IMR-90 (cell line): ENCODE measurements at regions not wholly inside any gene's neighbourhood (a gene's known extent, or its start where the extent isn't known, plus 50 kb on each side); places are given as distances from the start of the nearest gene placed in this dataset.

Experiments
- ATAC-seq: fragments of 200-7000 bp; cut with Tn5 transposase; 2 replicates; pipeline ENCODE4 v1.9.1; 2020; ENCODE audit warnings: low read depth, mild to moderate bottlenecking, moderate library complexity
- BruUV-seq: library from RNA; stranded (reverse); fragments of 400-500 nt; replicated peaks from 2 replicates; lab custom pipeline; 2021; lab: Mats Ljungman, UMichigan
- CTCF ChIA-PET: fragments of 300-600 bp; formaldehyde crosslinking; extraction: SDS; loops from one replicate; lab custom pipeline; 2021; ENCODE audit warnings: antibody characterized with exemption; lab: Yijun Ruan, JAX
- POLR2A ChIA-PET: fragments of 300-600 bp; sonication (Branson Sonifier 250); formaldehyde crosslinking; loops from one replicate; lab custom pipeline; 2022; ENCODE audit warnings: antibody characterized with exemption; ENCODE audit not compliant: unreplicated experiment; lab: Charles Lee
- DNase-seq: peaks from one replicate; pipeline ENCODE4 v3.0.0; 2013
- H2AFZ ChIP-seq: replicated peaks from 2 replicates; pipeline ENCODE3; 2013; ENCODE audit warnings: low read length, mild to moderate bottlenecking; ENCODE audit not compliant: poor library complexity
- H2AK5ac ChIP-seq: 2 replicates; pipeline ENCODE4 v1.6.1; 2013; ENCODE audit warnings: low read depth, low read length, inconsistent platforms
- H2AK9ac ChIP-seq: replicated peaks from 2 replicates; pipeline ENCODE3; 2013; ENCODE audit warnings: mild to moderate bottlenecking, low read depth, low read length, moderate library complexity; ENCODE audit not compliant: poor library complexity
- H2BK120ac ChIP-seq: 2 replicates; pipeline ENCODE4 v1.6.1; 2013; ENCODE audit warnings: low read depth, low read length, inconsistent platforms
- H2BK15ac ChIP-seq: 3 replicates; pipeline ENCODE4 v1.6.1; 2013; ENCODE audit warnings: low read depth, low read length, inconsistent platforms
- H2BK20ac ChIP-seq: 2 replicates; pipeline ENCODE4 v1.6.1; 2013; ENCODE audit warnings: low read depth, mild to moderate bottlenecking, inconsistent platforms, low read length, moderate library complexity
- H2BK5ac ChIP-seq: 2 replicates; pipeline ENCODE4 v1.6.1; 2013; ENCODE audit warnings: mild to moderate bottlenecking, low read depth, low read length, inconsistent platforms; ENCODE audit not compliant: poor library complexity, severe bottlenecking
- H3K14ac ChIP-seq: replicated peaks from 2 replicates; pipeline ENCODE4 v1.6.1; 2013; ENCODE audit warnings: low read depth, low read length, inconsistent platforms
- H3K18ac ChIP-seq: 2 replicates; pipeline ENCODE4 v1.6.1; 2013; ENCODE audit warnings: low read depth, low read length, control low read depth
- H3K23ac ChIP-seq: 2 replicates; pipeline ENCODE4 v1.6.1; 2013; ENCODE audit warnings: low read depth, low read length, inconsistent platforms
- H3K27ac ChIP-seq: 2 replicates; pipeline ENCODE4 v1.5.1; 2013; ENCODE audit warnings: mild to moderate bottlenecking, control low read depth, low read length; ENCODE audit not compliant: insufficient read depth
- H3K27me3 ChIP-seq: 2 replicates; pipeline ENCODE4 v1.6.1; 2013; ENCODE audit warnings: low read length; ENCODE audit not compliant: control insufficient read depth, insufficient read depth
- H3K36me3 ChIP-seq: 2 replicates; pipeline ENCODE4 v1.6.1; 2013; ENCODE audit warnings: low read length, mixed read lengths; ENCODE audit not compliant: control insufficient read depth, insufficient read depth
- H3K4ac ChIP-seq: 2 replicates; pipeline ENCODE4 v1.6.1; 2013; ENCODE audit warnings: low read depth, low read length, inconsistent platforms
- H3K4me1 ChIP-seq: 2 replicates; pipeline ENCODE4 v1.6.1; 2013; ENCODE audit warnings: low read length, mixed read lengths; ENCODE audit not compliant: control insufficient read depth, insufficient read depth
- H3K4me2 ChIP-seq: 2 replicates; pipeline ENCODE4 v1.6.1; 2013; ENCODE audit warnings: low read depth, mild to moderate bottlenecking, control low read depth, low read length, moderate library complexity
- H3K4me3 ChIP-seq: 2 replicates; pipeline ENCODE4 v1.5.1; 2013; ENCODE audit warnings: low read depth, mild to moderate bottlenecking, control low read depth, low read length, moderate library complexity; ENCODE audit not compliant: insufficient read depth
- H3K56ac ChIP-seq: 2 replicates; pipeline ENCODE4 v1.6.1; 2013; ENCODE audit warnings: low read length, inconsistent platforms; ENCODE audit not compliant: insufficient read depth; ENCODE audit errors: extremely low read depth
- H3K79me1 ChIP-seq, 2 experiments: 2 replicates each; pipeline ENCODE4 v1.6.1; 2013; ENCODE audit warnings: low read length in 2 of 2, inconsistent platforms in 1 of 2, low read depth in 1 of 2
- H3K9ac ChIP-seq: 2 replicates; pipeline ENCODE4 v1.6.1; 2013; ENCODE audit warnings: low read depth, low read length, control low read depth
- H3K9me1 ChIP-seq: 2 replicates; pipeline ENCODE4 v1.6.1; 2013; ENCODE audit warnings: low read length, inconsistent platforms; ENCODE audit not compliant: insufficient read depth
- H3K9me3 ChIP-seq: 2 replicates; pipeline ENCODE4 v1.6.1; 2013; ENCODE audit warnings: low read length; ENCODE audit not compliant: control insufficient read depth, insufficient read depth
- H4K20me1 ChIP-seq: 2 replicates; pipeline ENCODE4 v1.6.1; 2013; ENCODE audit warnings: low read length, inconsistent platforms; ENCODE audit not compliant: insufficient read depth
- H4K5ac ChIP-seq: 2 replicates; pipeline ENCODE4 v1.6.1; 2013; ENCODE audit warnings: mild to moderate bottlenecking, low read depth, low read length, control low read depth
- H4K8ac ChIP-seq, 2 experiments: 2 replicates each; pipeline ENCODE4 v1.6.1; 2013; ENCODE audit warnings: low read depth in 2 of 2, low read length in 2 of 2, control low read depth in 1 of 2, inconsistent platforms in 1 of 2
- H4K91ac ChIP-seq: 2 replicates; pipeline ENCODE4 v1.6.1; 2013; ENCODE audit warnings: low read depth, low read length, inconsistent platforms; ENCODE audit not compliant: insufficient read depth
- BHLHE40 ChIP-seq: fragments of 150-350 bp; IDR thresholded peaks from 2 replicates; pipeline ENCODE4 v1.6.1; 2016; ENCODE audit warnings: mild to moderate bottlenecking, low read depth, low read length
- CEBPB ChIP-seq: IDR thresholded peaks from 2 replicates; pipeline ENCODE4 v1.6.1; 2012; ENCODE audit warnings: low read depth, low read length, improper control_type of control experiment
- CHD1 ChIP-seq: IDR thresholded peaks from 2 replicates; pipeline ENCODE4 v1.6.1; 2012; ENCODE audit warnings: low read depth, low read length, improper control_type of control experiment
- CTCF ChIP-seq: conservative IDR thresholded peaks from 2 replicates; pipeline ENCODE4 v1.5.1; 2012; ENCODE audit warnings: mild to moderate bottlenecking, low read depth, low read length, improper control_type of control experiment
- ELK1 ChIP-seq: fragments of 150-350 bp; IDR thresholded peaks from 2 replicates; pipeline ENCODE4 v1.6.1; 2016; ENCODE audit warnings: low read depth, mild to moderate bottlenecking, low read length, moderate library complexity, borderline replicate concordance
- FOS ChIP-seq: fragments of 150-350 bp; IDR thresholded peaks from 2 replicates; pipeline ENCODE4 v1.6.1; 2016; ENCODE audit warnings: low read depth, low read length
- MAFK ChIP-seq: IDR thresholded peaks from 2 replicates; pipeline ENCODE4 v1.6.1; 2012; ENCODE audit warnings: low read depth, low read length, improper control_type of control experiment
- MXI1 ChIP-seq: IDR thresholded peaks from 2 replicates; pipeline ENCODE4 v1.6.1; 2012; ENCODE audit warnings: low read depth, mild to moderate bottlenecking, low read length, moderate library complexity, borderline replicate concordance
- NFE2L2 ChIP-seq: fragments of 150-350 bp; IDR thresholded peaks from 2 replicates; pipeline ENCODE4 v1.6.1; 2016; ENCODE audit warnings: low read depth, mild to moderate bottlenecking, low read length
- POLR2A ChIP-seq: IDR thresholded peaks from 2 replicates; pipeline ENCODE4 v1.6.1; 2012; ENCODE audit warnings: mild to moderate bottlenecking, low read depth, low read length
- RAD21 ChIP-seq: IDR thresholded peaks from 2 replicates; pipeline ENCODE4 v1.6.1; 2012; ENCODE audit warnings: low read length, improper control_type of control experiment
- RFX5 ChIP-seq: IDR thresholded peaks from 2 replicates; pipeline ENCODE4 v1.8.0; 2012; ENCODE audit warnings: low read depth, mild to moderate bottlenecking, low read length, moderate library complexity
- SMC3 ChIP-seq: fragments of 150-350 bp; IDR thresholded peaks from 2 replicates; pipeline ENCODE4 v1.6.1; 2016; ENCODE audit warnings: low read depth, mild to moderate bottlenecking, antibody characterized with exemption, low read length, moderate library complexity
- USF2 ChIP-seq: fragments of 150-350 bp; IDR thresholded peaks from 2 replicates; pipeline ENCODE4 v1.6.1; 2017; ENCODE audit warnings: mild to moderate bottlenecking, antibody characterized with exemption, low read length, low read depth
- WGBS, 2 experiments: methylation state at CpG; one replicate each; pipeline versions ENCODE4 v1.1.5 to v1.1.7; 2013; ENCODE audit warnings: missing lambda C conversion rate in 2 of 2; ENCODE audit not compliant: insufficient read length in 1 of 2; ENCODE audit errors: extremely low coverage in 2 of 2; 5-methylcytosine and 5-hydroxymethylcytosine counted together
- dilution Hi-C: fragments of 300-500 bp; cut with HindIII; formaldehyde crosslinking; loops from one replicate; pipeline ENCODE4 v1.14.3; 2018; ENCODE audit warnings: low sequenced_read_pairs; ENCODE audit not compliant: unreplicated experiment
- in situ Hi-C: fragments of 300-500 bp; cut with MboI; formaldehyde crosslinking; loops from 3 replicates; pipeline ENCODE4 v1.14.3; 2019; ENCODE audit warnings: low sequenced_read_pairs, inconsistent platforms, mixed read lengths
- intact Hi-C: fragments of 100-400 bp; cut with micrococcal nuclease; formaldehyde crosslinking; loops from 2 replicates; pipeline ENCODE4 v1.10.0; 2022

GRCh38 chr9:89850631-89851325, 246.0 kb downstream of the GADD45G start:
- H4K91ac ChIP-seq = no peak overlapping the region
- no peaks in the 10 kb centered on the region for H3K9me3 ChIP-seq
- no peaks in the 10 kb centered on the region for H3K4me1 ChIP-seq
- H2AFZ ChIP-seq = no peak overlapping the region
- no peak overlapping the region for H3K4me2 ChIP-seq
- WGBS, 2 experiments = 58% methylated on average over 2 of the region's 7 CpGs; no CpG with 5 or more reads in 1 of the 2 experiments
- ATAC-seq (peak; percentile 32), DNase-seq (peak; percentile 34)
- no peak overlapping the region for H3K27ac ChIP-seq
- H4K8ac ChIP-seq = no peak overlapping the region
- H4K20me1 ChIP-seq = no peaks in the 10 kb centered on the region
- no peak overlapping the region for H2BK20ac ChIP-seq
- no peak overlapping the region for H3K18ac ChIP-seq
- ChIA-PET POLR2A (no interaction called here), CTCF (no interaction called here)
- H4K5ac ChIP-seq = no peak overlapping the region
- intact Hi-C loops = no loop called here
- BruUV-seq = no TSS peak
- H2BK15ac ChIP-seq = no peak overlapping the region
- H2BK120ac ChIP-seq = no peak overlapping the region
- H3K23ac ChIP-seq = no peak overlapping the region
- H3K36me3 ChIP-seq = no peaks in the 10 kb centered on the region
- no peak overlapping the region for H2AK5ac ChIP-seq
- dilution Hi-C loops = no loop called here
- no peak overlapping the region for H3K4me3 ChIP-seq
- no peak overlapping the region for H3K4ac ChIP-seq
- H3K9ac ChIP-seq = no peak overlapping the region
- peaks cover 3% of the 10 kb centered on the region; the same call in 1 of the 2 replicates for H3K9me1 ChIP-seq
- TF ChIP-seq CTCF = no peak
- no peak for TF ChIP-seq NFE2L2
- no peak for TF ChIP-seq RAD21
- no peak for TF ChIP-seq MXI1
- no peak for TF ChIP-seq MAFK
- TF ChIP-seq POLR2A = no peak
- no peak for TF ChIP-seq ELK1
- no peak for TF ChIP-seq USF2
- no peak for TF ChIP-seq SMC3
- TF ChIP-seq BHLHE40 = no peak
- no peak for TF ChIP-seq RFX5
- no peak for TF ChIP-seq CEBPB
- no peak for TF ChIP-seq FOS
- TF ChIP-seq CHD1 = no peak
- no peak overlapping the region for H3K56ac ChIP-seq
- H3K27me3 ChIP-seq = no peaks in the 10 kb centered on the region
- H2AK9ac ChIP-seq = no peak overlapping the region
- H3K14ac ChIP-seq = no peak overlapping the region
- H2BK5ac ChIP-seq = no peak overlapping the region
- in situ Hi-C loops = no loop called here
- H3K79me1 ChIP-seq = no peaks in the 10 kb centered on the region
